Testis (tissue), 2 donors: ENCODE measurements at regions not wholly inside any gene's neighbourhood (a gene's known extent, or its start where the extent isn't known, plus 50 kb on each side); places are given as distances from the start of the nearest gene placed in this dataset.
"Not testable (repeated sequence)": the region's sequence is repeated elsewhere in the genome, so short reads cannot be mapped to it uniquely, and the experiment has no call there.

Experiments
- DNase-seq: peaks from one replicate; pipeline ENCODE4 v3.0.0-alpha.2; 2019
- H3K27ac ChIP-seq, 2 donors: fragments of 200-600 bp; sonication (generic); one replicate each; pipeline ENCODE4 v1.5.1; 2019
- H3K27me3 ChIP-seq: fragments of 200-600 bp; sonication (generic); one replicate; pipeline ENCODE4 v1.5.1; 2019
- H3K36me3 ChIP-seq: fragments of 200-600 bp; sonication (generic); one replicate; pipeline ENCODE4 v1.5.1; 2017; ENCODE audit warnings: low read depth; ENCODE audit errors: missing control alignments
- H3K4me1 ChIP-seq: fragments of 200-600 bp; sonication (generic); one replicate; pipeline ENCODE4 v1.5.1; 2019
- H3K4me3 ChIP-seq, 2 donors: fragments of 200-600 bp; sonication (generic); one replicate each; pipeline ENCODE4 v1.5.1; 2017 to 2019
- H3K9me3 ChIP-seq: fragments of 200-600 bp; sonication (generic); one replicate; pipeline ENCODE4 v1.5.1; 2017
- POLR2A ChIP-seq: fragments of 450-650 bp; IDR thresholded peaks from one replicate; pipeline ENCODE4 v1.6.1; 2017; ENCODE audit warnings: antibody characterized with exemption, mild to moderate bottlenecking, moderate library complexity
- WGBS, 2 donors: methylation state at CpG; one replicate each; pipeline ENCODE4 v1.1.5; 2018; 5-methylcytosine and 5-hydroxymethylcytosine counted together
- intact Hi-C: fragments of 100-400 bp; cut with DNase I; formaldehyde crosslinking; loops from one replicate; pipeline ENCODE4 v1.15.1; 2023; ENCODE audit warnings: low total_unique reads
- TF ChIP-seq, protein P1 (sequence below), 3 experiments: fragments of 450-650 bp in 2 of 3; fragments of 200-600 bp in 1 of 3; sonication (generic) in 1 of 3; IDR thresholded peaks; one replicate each; pipeline ENCODE4 v1.5.1; 2016 to 2019; ENCODE audit warnings: antibody characterized with exemption in 3 of 3, mild to moderate bottlenecking in 2 of 3, moderate library complexity in 1 of 3

DNA sequence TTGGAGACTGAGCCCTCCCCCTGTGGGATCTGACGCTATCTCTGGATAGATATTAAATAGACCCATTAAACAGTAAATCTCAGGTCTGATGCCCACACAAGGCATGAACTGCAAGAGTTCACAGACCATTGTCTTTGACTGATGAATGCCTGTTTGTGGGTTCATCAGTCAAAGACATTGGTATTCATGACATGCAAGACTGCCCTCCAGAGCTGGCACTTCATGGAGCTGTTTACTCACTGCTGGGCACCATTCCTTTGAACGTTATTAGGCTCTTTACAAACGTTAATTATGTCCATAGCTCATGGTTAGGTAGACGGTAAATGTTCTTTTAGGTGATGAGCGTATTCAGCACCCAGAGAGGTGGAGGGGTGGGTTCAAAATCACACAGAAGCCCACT, 111.8 kb upstream of the PABPC3 start:
- no peaks in the 10 kb centered on the region for H3K36me3 ChIP-seq
- intact Hi-C loops: no loop called here

DNA sequence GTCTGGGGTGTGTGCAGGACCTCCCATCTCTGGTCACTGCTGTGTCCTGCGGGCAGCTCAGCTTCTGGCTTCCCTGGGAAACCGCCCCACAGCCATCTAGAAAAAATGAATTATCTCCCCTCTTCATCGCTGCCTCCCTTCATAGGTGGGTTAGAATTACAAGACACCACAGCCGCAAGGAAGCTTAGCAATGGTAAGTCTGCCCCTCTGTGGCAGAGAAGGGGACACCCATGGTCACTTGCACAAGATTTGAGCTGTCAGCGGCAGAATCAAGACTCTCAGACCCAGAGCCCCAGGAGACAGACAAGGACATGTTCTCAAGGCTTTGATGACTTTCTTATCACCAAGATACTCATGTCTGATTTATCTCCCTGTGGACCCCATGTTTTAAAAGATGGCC, 110.8 kb upstream of the PABPC3 start:
- no peaks in the 10 kb centered on the region for H3K9me3 ChIP-seq
- DNase-seq: no peak
- no peaks in the 10 kb centered on the region for H3K27me3 ChIP-seq
- H3K4me1 ChIP-seq: no peaks in the 10 kb centered on the region
- 77 to 83% methylated on average over 4 to 5 of the region's 5 CpGs for WGBS, 2 donors
- TF ChIP-seq POLR2A: no peak
- TF ChIP-seq, protein P1, sequence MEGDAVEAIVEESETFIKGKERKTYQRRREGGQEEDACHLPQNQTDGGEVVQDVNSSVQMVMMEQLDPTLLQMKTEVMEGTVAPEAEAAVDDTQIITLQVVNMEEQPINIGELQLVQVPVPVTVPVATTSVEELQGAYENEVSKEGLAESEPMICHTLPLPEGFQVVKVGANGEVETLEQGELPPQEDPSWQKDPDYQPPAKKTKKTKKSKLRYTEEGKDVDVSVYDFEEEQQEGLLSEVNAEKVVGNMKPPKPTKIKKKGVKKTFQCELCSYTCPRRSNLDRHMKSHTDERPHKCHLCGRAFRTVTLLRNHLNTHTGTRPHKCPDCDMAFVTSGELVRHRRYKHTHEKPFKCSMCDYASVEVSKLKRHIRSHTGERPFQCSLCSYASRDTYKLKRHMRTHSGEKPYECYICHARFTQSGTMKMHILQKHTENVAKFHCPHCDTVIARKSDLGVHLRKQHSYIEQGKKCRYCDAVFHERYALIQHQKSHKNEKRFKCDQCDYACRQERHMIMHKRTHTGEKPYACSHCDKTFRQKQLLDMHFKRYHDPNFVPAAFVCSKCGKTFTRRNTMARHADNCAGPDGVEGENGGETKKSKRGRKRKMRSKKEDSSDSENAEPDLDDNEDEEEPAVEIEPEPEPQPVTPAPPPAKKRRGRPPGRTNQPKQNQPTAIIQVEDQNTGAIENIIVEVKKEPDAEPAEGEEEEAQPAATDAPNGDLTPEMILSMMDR (IDR thresholded peaks at IDR 0.05): no peak
- no peaks in the 10 kb centered on the region for H3K36me3 ChIP-seq
- intact Hi-C loops: no loop called here
- H3K27ac ChIP-seq: no peak overlapping the region
- H3K4me3 ChIP-seq: no peak overlapping the region

More for the DNA sequence above, 111.8 kb upstream of the PABPC3 start:
- no peaks in the 10 kb centered on the region for H3K4me1 ChIP-seq
- WGBS, 2 donors: 80 to 82% methylated on average over 5 of the region's 5 CpGs
- no peak overlapping the region for H3K4me3 ChIP-seq
- TF ChIP-seq, protein P1 (IDR thresholded peaks at IDR 0.05): no peak
- TF ChIP-seq POLR2A: no peak
- H3K9me3 ChIP-seq: no peaks in the 10 kb centered on the region
- DNase-seq: no peak
- H3K27me3 ChIP-seq: no peaks in the 10 kb centered on the region
- H3K27ac ChIP-seq: no peak overlapping the region

DNA sequence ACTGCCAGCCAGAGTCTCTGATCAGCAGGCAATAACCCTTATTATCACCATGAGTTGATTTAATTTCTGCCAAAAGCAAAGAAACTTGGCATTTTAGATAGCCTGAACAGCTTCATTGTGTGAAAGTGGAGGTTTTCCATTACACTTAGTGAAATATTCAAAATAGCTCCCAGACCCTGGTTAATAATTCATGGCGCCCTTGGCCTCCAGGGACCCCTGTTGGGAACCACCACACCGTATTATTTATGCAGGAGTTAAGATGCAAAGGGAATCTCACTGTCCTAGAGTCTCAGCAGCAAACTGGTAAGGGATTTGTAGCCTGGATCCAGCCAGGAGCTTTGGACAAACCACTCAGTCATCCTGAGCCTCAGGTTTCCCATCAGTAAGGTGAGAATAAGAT, 110.0 kb upstream of the PABPC3 start:
- no peaks in the 10 kb centered on the region for H3K36me3 ChIP-seq
- H3K27me3 ChIP-seq: no peaks in the 10 kb centered on the region
- TF ChIP-seq, protein P1 (IDR thresholded peaks at IDR 0.05): no peak
- TF ChIP-seq POLR2A: no peak
- no peak overlapping the region for H3K4me3 ChIP-seq
- DNase-seq: no peak
- H3K9me3 ChIP-seq: no peaks in the 10 kb centered on the region
- intact Hi-C loops: no loop called here
- no peak overlapping the region for H3K27ac ChIP-seq
- no peaks in the 10 kb centered on the region for H3K4me1 ChIP-seq
- 57 to 67% methylated on average over 2 of the region's 2 CpGs for WGBS, 2 donors

DNA sequence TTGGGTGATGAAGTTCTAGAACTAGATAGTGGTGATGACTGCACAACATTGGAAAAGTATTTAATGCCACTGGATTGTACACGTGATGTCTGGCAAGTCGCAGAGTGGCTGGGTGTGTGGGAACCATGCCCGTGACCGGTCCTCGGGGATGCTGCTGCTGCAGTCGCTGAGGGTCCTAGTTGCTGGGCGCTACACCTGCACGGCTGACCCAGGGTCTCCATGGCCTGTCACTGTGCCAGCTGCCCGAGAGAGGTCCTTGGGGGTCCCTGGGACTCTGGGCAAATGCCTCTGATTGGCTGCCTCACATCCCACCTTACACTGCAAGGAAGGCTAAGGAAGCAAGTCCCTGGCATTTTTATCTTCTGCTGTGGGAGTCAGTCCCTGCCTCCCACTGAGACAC, 109.1 kb upstream of the PABPC3 start:
- DNase-seq: no peak
- Histone ChIP-seq H3K9me3 (no peaks in the 10 kb centered on the region), H3K27ac (no peak overlapping the region), H3K36me3 (no peaks in the 10 kb centered on the region), H3K4me3 (no peak overlapping the region), H3K4me1 (no peaks in the 10 kb centered on the region), H3K27me3 (no peaks in the 10 kb centered on the region)
- WGBS, 2 donors: 80 to 95% methylated on average over 4 to 9 of the region's 9 CpGs
- intact Hi-C loops: no loop called here
- TF ChIP-seq POLR2A: no peak
- TF ChIP-seq, protein P1 (IDR thresholded peaks at IDR 0.05): no peak

DNA sequence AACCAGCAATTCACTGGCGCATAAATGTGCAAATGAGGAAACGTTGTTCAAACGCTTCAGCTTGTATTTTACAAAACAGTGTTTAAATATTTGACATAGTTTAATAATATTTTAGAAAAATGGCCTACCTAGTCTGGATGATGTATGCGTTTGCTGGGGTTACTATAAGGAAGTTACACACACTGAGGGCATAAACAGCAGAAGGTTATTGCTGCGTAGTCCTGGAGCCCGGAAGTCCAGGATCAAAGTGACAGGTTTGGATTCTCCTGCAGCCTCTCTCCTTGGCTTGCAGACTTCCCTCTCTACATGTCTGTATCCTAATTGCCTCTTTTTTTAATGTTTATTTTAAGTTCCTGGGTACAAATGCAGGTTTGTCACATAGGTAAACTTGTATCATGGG, 106.0 kb upstream of the PABPC3 start:
- H3K36me3 ChIP-seq, H3K4me3 ChIP-seq, DNase-seq, H3K27ac ChIP-seq, H3K4me1 ChIP-seq, intact Hi-C loops, H3K27me3 ChIP-seq, H3K9me3 ChIP-seq: not testable (repeated sequence)
- WGBS, 2 donors: 49 to 52% methylated on average over 6 of the region's 6 CpGs

DNA sequence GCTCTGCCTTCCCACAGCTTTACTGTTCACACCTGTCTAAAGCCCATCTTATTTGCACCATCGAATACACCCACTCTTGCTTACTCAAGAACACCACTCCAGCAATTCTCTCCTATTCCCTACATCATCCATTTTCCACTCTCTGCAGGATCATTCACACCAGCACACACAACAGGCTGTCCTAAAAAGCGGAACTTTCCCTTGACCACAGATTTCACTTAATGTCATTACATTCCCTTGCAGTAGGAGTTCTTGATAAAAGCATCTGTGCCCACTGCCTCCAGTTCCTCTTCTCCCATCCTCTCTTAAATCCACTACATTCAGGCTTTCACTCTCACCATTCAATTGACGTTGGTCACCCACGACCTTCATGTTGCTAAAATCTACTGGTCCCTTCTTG, 103.0 kb upstream of the PABPC3 start:
- DNase-seq, intact Hi-C loops, H3K4me3 ChIP-seq, H3K4me1 ChIP-seq, H3K27me3 ChIP-seq, H3K9me3 ChIP-seq, H3K36me3 ChIP-seq, H3K27ac ChIP-seq: not testable (repeated sequence)
- 81 to 93% methylated on average over 4 of the region's 4 CpGs for WGBS, 2 donors
